ENCODE measurements at regions not wholly inside any gene's neighbourhood (a gene's known extent, or its start where the extent isn't known, plus 50 kb on each side); places are given as distances from the start of the nearest gene placed in this dataset.

GRCh38 chr4:19093951-19094350, 1072.4 kb upstream of the LCORL start:
- TF ChIP-seq CTCF (IDR thresholded peaks at IDR 0.05) (no peak), POLR2A (IDR thresholded peaks at IDR 0.05) (no peak)

All from esophagus squamous epithelium (tissue), 4 donors.